Astrocyte (in vitro differentiated cells and primary cell): ENCODE measurements at regions not wholly inside any gene's neighbourhood (a gene's known extent, or its start where the extent isn't known, plus 50 kb on each side); places are given as distances from the start of the nearest gene placed in this dataset.

Source experiments
- EZH2 ChIP-seq: IDR thresholded peaks from 2 replicates; pipeline ENCODE4 v1.6.1; 2012; ENCODE audit warnings: mild to moderate bottlenecking, low read length, inconsistent platforms; ENCODE audit not compliant: insufficient read depth
- TF ChIP-seq, protein P1 (sequence below): IDR thresholded peaks from 2 replicates; pipeline ENCODE4 v1.5.1; 2011; ENCODE audit warnings: low read depth, mild to moderate bottlenecking, inconsistent platforms, low read length, moderate library complexity; ENCODE audit not compliant: insufficient read depth

DNA sequence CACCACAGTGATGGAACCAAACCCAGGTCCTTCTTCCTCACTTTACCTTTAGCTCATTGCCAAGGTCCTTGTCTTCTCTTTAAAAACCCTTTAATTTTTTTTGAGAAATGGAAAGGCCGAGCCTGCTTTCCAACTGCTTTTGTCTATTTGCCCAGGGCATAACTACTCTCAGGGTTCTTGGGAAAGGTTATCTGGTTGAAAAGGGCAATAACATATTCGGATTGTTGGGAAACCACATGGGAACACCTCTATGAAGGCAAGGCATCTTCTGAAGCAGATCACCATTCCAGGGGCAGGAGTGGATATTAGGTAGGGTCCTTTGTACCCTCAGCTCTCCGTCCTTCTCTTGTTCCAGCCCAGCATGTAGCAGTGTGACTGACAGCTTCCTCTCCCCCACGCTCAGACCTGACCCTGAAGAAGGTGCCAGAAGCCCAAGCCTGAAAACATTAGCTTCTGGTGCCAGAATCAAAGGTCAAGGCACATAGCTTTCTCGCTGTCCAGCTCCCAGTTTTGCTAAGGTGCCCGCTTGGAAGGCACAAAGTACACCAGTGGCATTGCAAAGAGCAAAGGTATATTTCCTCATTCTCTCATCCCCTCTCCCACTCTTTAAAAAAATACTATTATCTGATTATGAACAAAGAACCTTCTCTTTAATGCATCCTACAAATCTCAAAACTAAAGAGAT lies 123.2 kb upstream of the LINC00305 start:
- TF ChIP-seq, protein P1, sequence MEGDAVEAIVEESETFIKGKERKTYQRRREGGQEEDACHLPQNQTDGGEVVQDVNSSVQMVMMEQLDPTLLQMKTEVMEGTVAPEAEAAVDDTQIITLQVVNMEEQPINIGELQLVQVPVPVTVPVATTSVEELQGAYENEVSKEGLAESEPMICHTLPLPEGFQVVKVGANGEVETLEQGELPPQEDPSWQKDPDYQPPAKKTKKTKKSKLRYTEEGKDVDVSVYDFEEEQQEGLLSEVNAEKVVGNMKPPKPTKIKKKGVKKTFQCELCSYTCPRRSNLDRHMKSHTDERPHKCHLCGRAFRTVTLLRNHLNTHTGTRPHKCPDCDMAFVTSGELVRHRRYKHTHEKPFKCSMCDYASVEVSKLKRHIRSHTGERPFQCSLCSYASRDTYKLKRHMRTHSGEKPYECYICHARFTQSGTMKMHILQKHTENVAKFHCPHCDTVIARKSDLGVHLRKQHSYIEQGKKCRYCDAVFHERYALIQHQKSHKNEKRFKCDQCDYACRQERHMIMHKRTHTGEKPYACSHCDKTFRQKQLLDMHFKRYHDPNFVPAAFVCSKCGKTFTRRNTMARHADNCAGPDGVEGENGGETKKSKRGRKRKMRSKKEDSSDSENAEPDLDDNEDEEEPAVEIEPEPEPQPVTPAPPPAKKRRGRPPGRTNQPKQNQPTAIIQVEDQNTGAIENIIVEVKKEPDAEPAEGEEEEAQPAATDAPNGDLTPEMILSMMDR, result no peak
- no peak for TF ChIP-seq EZH2
